ENCODE measurements at regions not wholly inside any gene's neighbourhood (a gene's known extent, or its start where the extent isn't known, plus 50 kb on each side); places are given as distances from the start of the nearest gene placed in this dataset.

- ATAC-seq, result no peak
- FAIRE-seq, result no peak
- TF ChIP-seq PBX3 (IDR thresholded peaks at IDR 0.05) (no peak), TFCP2L1 (CRISPR knock-in tag; IDR thresholded peaks at IDR 0.05) (no peak), JUN (IDR thresholded peaks at IDR 0.05) (no peak), POLR2A (IDR thresholded peaks at IDR 0.05; ENCODE audit: low read length) (no peak), RNF2 (IDR thresholded peaks at IDR 0.05; ENCODE audit: borderline replicate concordance, low read depth) (no peak), HEYL (CRISPR knock-in tag; IDR thresholded peaks at IDR 0.05) (no peak), EHMT2 (IDR thresholded peaks at IDR 0.05; ENCODE audit: low read depth) (no peak), GATA3 (IDR thresholded peaks at IDR 0.05; ENCODE audit: borderline replicate concordance) (no peak), CBX2 (IDR thresholded peaks at IDR 0.05; ENCODE audit: borderline replicate concordance, low read depth) (no peak), RARB (CRISPR knock-in tag; IDR thresholded peaks at IDR 0.05) (no peak), ZFP36 (IDR thresholded peaks at IDR 0.05; ENCODE audit: borderline replicate concordance, partially characterized antibody) (no peak), CHD2 (IDR thresholded peaks at IDR 0.05; ENCODE audit: low read length, partially characterized antibody) (no peak), BHLHE40 (IDR thresholded peaks at IDR 0.05; ENCODE audit: low read depth, low read length) (no peak), ZSCAN20 (CRISPR knock-in tag; IDR thresholded peaks at IDR 0.05) (no peak), POLR2AphosphoS2 (conservative IDR thresholded peaks at IDR 0.05; ENCODE audit: low read length) (no peak), FOSL2 (IDR thresholded peaks at IDR 0.05) (no peak), FOSL2 (CRISPR knock-in tag; IDR thresholded peaks at IDR 0.05) (no peak), USF2 (IDR thresholded peaks at IDR 0.05) (no peak), MAZ (IDR thresholded peaks at IDR 0.05; ENCODE audit: borderline replicate concordance, low read depth, low read length) (no peak), FOSB (CRISPR knock-in tag; IDR thresholded peaks at IDR 0.05) (no peak)
- no peak for DNase-seq (ENCODE audit: low read depth in 1 of 2, low spot score in 1 of 2)
- CTCF ChIA-PET, result interaction anchor here (0.8 to 19.3 kb wide), 7 partner anchors 8 to 436 kb away, joined by 3 to 272 read pairs (median 4); no protein-coding TSS in a partner anchor
- Histone ChIP-seq H3K9me3 (no peaks in the 10 kb centered on the region), H3K4me2 (no peak overlapping the region), H3K27ac (no peak overlapping the region), H3K4me1 (no peaks in the 10 kb centered on the region), H3K4me3 (no peak overlapping the region)
- WGBS (ENCODE audit: missing lambda C conversion rate), result 38% methylated on average over 2 of the region's 2 CpGs
- POLR2A ChIA-PET, result no interaction called here
Measured at GRCh38 chr1:204819495-204819894, 51.2 kb upstream of the NFASC start.

All from A549 (cell line).